ENCODE measurements at regions not wholly inside any gene's neighbourhood (a gene's known extent, or its start where the extent isn't known, plus 50 kb on each side); places are given as distances from the start of the nearest gene placed in this dataset.

DNA sequence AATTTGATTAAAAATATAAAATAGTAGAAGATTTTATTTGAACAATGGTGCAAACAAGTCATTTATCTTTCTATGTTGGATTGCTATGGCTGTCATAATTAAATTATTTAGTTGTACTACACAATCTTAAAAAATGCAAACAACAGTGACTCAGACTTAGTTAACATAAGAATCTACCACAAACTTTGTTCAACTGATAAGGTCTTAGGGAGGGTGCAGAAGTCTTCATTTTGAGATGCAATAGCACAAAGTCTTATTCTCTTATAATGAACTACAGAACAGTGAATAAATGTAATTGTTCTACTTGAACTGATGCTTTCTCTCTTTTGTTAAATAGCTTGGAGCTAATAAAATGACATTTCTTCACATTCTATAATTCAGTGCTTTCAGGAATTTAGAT, 482.8 kb upstream of the NAALADL2 start:
- TF ChIP-seq, protein P1, sequence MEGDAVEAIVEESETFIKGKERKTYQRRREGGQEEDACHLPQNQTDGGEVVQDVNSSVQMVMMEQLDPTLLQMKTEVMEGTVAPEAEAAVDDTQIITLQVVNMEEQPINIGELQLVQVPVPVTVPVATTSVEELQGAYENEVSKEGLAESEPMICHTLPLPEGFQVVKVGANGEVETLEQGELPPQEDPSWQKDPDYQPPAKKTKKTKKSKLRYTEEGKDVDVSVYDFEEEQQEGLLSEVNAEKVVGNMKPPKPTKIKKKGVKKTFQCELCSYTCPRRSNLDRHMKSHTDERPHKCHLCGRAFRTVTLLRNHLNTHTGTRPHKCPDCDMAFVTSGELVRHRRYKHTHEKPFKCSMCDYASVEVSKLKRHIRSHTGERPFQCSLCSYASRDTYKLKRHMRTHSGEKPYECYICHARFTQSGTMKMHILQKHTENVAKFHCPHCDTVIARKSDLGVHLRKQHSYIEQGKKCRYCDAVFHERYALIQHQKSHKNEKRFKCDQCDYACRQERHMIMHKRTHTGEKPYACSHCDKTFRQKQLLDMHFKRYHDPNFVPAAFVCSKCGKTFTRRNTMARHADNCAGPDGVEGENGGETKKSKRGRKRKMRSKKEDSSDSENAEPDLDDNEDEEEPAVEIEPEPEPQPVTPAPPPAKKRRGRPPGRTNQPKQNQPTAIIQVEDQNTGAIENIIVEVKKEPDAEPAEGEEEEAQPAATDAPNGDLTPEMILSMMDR (IDR thresholded peaks at IDR 0.05): no peak
- TF ChIP-seq POLR2AphosphoS5 (IDR thresholded peaks at IDR 0.05) (no peak), POLR2A (IDR thresholded peaks at IDR 0.05) (no peak)
